GM18520 (cell line): ENCODE measurements at regions not wholly inside any gene's neighbourhood (a gene's known extent, or its start where the extent isn't known, plus 50 kb on each side); places are given as distances from the start of the nearest gene placed in this dataset.
"Not testable (repeated sequence)": the region's sequence is repeated elsewhere in the genome, so short reads cannot be mapped to it uniquely, and the experiment has no call there.

ENCODE experiments used
- ATAC-seq: cut with Tn5 transposase; IDR thresholded peaks from one replicate; pipeline ENCODE4 v1.9.1; 2021; ENCODE audit not compliant: unreplicated experiment

DNA sequence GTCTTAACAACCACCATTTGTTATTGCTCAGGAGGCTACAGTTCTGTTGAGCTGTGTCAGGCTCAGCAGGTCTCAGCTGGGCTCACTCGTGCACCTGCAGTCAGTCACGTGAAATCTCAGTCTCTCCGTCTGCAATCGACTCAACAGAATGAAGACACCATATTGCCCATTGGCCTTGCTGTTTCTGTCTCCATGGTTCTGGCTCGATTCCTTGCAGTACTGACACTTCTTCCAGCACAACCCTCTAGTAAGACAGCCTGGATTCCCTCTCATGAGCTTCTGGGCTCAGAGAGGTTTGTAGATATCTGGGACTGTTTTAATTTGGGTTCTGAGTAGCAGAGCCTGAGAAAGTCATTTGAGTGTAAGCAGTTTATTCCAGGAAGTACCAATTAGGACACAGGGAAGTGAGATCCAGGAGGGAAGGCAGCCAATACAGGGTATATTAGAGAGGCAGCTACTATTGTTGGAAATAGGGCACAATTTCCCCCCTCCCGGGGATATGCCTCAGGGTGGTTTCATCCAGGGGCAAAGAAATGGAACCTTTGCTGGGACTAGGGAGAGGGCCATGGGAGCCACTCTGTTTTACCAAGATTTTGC, 87.4 kb upstream of the RALGAPA2 start:
- ATAC-seq = no peak

DNA sequence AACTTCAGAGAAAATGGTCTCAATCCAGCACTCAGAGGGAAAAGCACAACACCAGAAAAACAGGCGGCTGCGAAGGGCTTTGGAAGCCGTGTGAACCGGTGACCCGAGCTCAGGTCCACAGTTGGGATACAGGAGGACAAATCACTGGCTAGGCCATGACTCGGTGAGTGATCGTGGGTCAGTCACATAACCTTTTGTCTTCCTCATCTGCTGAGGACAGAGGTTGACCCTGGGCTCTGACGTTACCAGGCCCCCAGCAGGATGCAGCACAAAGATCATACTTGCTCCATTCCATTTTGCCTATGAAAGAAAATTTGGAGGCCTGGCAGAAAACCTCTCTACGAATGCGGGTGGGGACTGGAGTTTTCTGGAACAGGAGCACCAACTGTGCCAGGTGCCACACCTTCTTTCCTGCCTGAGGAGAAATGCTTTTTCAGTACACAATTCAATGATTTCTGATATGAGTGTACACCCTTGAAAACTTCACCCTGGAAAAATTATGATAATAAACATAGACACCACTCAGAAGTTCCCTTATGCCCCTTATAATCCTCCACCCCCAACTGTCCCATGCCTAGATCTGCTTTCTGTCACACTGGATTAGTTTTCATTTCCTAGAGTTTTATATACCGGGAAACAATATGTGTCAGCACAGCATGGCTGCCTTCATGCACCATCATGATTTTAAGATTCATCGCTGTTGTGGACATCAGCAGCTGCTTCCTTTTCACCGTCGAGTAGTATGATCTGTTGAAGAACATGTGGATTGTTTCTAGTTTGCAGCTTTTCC, 85.3 kb upstream of the RALGAPA2 start:
- ATAC-seq = no peak

DNA sequence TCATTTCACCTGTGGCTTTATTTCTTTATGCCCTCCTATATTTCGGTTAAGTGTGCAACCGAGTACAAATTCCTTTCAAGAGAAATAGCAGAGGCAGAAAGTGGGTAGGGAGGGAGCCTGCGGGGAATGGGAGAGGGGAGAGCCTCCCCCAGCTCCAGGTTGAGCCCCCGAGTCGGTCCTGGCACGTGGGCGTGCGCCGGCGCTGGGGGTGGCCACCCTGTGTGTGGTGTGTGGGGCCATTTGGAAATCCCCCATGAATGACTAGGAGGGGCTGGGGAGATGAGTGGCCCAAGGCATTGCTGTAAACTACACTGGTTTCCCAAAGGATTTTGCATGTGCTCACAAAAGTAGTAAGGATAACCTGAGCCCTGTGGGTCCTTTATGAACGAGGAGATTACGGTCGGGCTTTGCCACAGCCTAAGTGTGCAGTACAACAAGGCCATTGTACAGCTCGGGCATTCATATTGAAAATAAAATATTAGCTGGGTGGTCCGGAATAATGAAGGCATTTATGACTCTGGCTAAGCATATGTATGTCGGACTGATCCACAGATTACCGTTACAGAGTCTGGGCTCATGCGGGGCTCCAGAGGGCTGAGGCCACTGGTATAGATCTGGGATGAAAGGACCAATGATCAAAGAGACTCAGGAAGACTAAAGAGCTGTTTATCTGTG, 84.5 kb upstream of the RALGAPA2 start:
- no peak for ATAC-seq

DNA sequence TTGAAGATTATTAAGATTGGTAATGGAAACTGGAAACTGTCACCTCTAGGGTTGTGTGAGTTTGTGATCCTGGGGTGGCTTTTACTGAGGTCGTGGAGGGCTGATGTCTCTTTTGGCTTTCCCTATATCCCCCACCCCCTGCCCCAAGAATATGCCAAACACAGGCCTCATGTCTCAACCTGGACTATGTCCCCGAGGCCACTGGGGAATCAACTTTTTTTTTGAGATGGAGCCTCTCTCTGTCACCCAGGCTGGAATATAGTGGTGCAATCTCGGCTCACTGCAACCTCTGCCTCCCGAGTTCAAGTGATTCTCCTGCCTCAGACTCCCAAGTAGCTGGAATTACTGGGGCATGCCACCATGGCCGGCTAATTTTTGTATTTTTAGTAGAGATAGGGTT, 83.3 kb upstream of the RALGAPA2 start:
- ATAC-seq = no peak

DNA sequence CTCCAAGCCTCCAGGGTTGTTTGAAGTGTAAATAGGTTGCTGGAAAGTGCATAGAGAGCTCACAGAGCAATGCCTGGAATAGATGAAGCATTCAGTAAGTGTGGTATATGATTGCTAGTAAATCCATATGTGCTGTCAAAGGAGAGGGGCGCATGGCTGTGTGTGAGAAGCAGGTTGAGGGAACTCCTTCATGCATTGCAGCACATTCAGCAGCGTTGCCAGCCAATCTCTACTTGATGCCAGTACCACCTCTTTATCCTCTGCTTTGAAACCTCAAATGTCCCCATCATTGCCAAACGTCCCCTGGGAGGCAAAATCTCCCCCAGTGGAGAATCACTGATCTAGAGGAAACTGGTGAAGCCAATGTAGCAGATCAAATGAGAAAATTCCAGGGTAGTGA, 82.7 kb upstream of the RALGAPA2 start:
- no peak for ATAC-seq

DNA sequence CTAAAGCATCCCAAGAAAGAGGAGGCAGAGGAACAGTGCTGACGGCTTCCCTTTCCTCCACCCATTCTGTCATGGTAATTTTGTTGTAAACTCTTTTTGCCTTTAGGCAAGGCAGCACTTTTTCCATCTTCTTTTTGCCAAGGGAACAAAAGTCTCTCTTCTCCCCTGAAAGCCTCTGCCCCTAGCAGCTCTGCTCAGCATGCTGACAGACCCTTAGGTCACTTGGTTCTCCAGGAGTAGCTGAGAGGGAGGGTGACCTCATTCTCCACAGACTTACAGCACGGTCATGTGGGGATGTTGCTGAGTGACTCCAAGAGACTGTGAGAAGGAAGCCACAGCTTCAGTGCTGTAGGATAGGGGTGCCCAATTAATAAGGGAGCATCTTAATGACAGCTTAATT, 81.1 kb upstream of the RALGAPA2 start:
- ATAC-seq = no peak

DNA sequence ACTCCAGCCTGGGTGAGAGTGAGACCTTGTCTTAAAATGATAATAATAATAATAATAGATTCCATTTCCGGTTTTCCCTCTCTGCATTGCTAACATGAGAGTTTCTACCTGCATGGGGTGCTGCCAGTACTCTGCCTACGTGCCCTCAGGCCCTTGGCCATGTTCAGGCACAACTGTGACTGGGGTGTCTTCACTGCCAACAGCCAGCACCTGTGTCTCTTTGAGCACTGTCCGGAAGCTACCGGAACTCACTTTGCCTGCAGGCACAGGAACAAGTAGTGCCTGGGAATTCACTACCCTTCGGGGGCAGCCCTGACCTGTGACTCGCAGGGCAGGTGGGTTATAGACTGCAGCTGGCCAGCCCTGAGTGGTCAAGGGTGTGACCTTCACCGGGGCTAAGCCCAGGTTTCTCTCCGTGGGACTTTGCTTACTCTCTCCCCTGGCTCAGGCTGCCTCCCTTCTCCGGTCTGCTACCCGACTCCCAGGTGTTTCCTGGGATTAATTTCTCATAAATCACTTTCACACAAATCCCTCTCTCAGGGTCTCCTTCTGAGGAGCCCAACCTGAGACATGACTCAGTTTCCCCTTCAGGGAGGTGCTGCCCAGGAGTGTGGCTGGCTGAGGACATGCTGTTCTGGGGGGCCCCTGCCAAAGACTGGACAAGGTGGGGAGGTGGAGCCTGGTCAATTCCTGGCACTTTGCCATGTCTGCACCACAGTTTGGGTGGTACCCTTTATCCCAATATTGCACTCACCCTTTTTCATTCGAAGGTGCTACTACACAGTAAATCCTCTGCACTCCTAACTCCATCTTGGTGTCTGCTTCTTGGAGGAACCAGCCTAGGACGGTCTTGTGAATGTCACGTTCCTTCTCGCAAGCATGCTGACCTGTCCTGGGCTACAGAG, 79.5 kb upstream of the RALGAPA2 start:
- ATAC-seq = no peak

DNA sequence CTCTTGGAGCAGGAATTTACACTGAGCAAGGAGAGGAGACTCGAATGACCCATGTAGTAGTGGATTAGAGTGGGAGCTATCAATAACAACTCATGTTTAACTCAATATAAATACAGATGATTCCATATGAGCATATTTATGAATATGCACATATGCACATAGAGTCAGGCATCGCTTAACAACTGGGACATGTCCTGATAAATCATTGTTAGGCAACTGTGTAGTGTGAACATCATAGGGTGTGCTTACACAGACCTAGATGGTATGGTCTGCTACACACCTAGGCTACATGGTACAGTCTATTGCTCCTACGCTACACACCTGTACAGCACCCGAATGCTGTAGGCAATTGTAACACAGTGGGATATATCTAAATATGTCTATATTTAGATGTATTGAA, 75.9 kb upstream of the RALGAPA2 start:
- no peak for ATAC-seq

DNA sequence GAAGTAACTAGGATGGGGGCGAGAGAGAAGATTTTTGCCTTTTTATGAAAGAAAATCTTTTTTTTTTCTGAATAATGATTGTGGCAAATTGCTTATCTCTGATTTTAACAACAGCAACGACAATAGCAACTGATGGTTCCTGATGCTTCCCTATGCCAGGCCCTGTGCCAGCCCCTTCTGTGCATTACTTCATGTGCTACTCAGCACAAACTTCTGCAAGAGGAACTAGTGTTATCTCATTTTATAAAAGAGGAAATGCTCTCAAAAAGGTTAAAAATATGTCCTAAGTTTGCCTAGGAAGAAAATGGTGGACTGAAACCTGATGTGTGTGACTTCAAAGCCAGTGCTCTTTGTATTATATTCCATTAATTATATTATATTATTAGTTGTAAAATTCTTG, 74.0 kb upstream of the RALGAPA2 start:
- ATAC-seq = no peak

DNA sequence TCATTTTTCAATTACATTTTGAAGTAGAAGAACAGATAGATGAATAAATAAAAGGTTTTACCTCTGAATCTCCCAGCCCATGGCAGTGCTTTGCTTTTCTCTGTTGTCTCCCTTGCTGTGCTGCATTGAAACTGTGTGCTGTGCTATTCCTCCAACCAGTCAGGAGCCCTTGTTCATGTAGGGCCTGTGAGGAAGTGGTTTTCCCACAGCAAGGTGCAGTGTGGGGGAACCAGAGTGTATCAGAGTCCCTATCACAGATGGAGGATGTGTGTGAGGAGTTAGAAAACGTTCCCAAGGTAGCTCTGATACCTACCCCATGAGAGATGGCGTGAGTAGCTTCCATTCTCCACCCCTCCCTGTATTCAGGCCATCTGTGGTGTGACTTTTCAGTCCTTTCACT, 72.8 kb upstream of the RALGAPA2 start:
- ATAC-seq = no peak

DNA sequence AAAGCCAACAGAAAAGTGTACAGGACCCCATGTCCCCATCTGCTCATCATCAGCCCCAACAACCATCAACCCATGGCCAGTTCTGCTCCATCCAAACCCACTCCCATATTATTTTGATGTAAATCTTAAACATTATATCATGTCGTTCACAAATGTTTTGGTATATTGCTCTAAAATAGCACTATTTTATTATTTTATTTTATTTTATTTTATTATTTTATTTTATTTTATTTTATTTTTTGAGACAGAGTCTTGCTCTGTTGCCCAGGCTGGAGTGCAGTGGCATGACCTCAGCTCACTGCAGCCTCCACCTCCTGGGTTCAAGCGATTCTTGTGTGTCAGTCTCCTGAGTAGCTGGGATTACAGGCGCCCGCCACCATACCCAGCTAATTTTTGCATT, 72.0 kb upstream of the RALGAPA2 start:
- not testable (repeated sequence) for ATAC-seq

DNA sequence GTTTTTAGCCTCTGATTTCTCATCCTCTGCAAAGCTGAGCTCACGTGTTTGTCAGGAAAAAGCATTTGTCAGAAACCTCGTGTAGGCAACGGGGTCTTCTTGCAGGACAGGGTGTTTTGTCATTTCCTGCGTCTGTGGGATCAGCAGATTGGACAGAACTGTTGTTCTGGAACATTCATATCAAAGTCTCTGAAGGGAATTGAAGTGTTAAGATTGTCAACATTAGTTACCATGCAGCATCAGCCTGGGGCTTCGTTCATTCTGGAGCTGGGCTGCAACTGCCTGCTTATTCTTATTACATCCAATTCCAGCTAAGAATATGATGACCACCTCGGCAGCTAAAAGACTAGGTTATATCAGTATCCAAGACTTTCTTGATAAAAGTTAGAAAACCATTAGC, 71.0 kb upstream of the RALGAPA2 start:
- ATAC-seq = no peak

DNA sequence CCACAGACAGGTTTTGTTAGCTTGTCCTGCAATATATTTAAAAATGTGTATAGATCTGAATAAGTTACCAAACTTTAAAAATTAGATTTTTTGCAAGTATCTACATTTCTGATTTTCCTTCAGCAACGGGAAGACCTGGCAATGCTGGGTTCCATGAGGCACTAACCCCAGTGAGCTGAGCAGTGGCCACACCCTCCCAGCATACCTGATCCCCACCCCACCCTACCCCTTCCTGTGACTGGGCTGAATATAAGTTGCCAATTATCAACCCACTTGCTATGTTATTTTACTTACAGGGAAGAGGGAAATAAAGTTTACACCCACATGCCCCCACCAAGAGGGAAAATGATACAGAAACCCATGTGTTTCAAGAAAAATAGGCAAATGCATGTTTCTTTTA, 70.3 kb upstream of the RALGAPA2 start:
- ATAC-seq = no peak

DNA sequence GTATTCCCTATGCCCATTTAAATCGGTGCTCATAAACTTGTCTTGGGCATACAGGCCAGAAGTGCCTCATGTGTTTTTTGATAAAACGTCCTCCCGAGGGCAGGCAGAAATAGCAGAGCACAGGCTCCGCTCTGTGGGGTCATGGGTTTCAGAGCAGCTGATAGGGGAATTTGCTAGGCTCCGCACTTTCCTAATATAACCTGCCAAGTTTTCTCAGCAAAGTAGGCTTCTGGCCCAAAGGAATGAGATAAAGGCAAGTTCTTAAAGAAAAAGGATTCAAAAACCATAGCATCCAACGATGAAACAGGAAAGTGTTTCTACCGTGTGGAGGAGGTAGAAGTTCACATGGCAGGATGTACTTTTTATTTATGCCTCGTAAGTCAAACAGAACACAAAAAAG, 69.8 kb upstream of the RALGAPA2 start:
- ATAC-seq = no peak

DNA sequence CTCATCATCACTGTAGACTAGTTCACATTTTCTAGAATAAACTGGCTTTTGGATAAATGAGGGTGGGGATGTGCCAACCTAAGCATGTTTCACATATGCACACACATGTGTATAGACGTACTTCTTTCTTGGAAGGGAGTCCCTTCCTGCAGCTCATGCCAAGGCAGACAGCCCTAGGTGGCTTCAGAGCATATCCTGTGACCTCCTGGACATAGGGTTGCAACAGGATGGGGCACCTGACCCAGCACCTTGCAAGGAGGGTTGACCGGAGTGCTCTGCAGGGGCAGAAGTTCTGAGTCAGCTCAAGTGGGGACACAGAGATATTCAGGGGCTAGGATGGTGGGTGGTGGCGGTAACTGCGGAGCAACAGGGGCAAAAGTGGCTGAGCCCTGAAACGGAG, 68.6 kb upstream of the RALGAPA2 start:
- ATAC-seq = no peak

DNA sequence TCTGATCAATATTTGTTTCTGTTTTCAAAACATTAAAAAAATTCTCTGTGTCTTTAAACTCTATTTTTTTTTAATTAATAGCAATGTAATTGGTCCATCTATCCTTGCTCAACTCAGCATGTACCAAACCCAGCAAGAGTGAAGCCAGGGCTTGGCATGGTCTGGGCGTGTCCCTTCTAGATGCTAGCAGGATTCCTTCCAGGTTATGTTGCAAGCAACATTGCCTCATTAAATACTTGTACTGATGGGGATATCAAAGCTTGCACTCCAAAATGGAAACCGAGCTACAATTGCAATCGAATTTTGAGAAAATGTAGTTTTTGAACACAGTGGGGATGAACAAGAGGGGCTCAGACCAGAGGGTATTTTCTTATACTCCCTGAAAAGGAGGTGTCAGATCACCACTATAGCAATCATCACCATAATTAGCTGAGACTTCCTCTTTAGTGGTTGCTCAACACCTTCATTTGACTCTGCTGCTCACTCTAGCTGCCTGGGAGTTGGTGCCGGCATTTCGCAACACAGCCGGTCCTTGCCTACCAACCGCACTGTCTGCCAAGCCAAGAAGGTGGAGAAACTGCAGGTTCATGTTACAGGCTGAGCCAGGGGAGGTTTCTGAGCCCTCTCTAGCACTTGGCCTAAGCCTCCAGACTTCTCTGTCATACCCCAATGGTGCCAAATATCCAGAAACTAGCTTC, 67.8 kb upstream of the RALGAPA2 start:
- ATAC-seq = peak; percentile 95

DNA sequence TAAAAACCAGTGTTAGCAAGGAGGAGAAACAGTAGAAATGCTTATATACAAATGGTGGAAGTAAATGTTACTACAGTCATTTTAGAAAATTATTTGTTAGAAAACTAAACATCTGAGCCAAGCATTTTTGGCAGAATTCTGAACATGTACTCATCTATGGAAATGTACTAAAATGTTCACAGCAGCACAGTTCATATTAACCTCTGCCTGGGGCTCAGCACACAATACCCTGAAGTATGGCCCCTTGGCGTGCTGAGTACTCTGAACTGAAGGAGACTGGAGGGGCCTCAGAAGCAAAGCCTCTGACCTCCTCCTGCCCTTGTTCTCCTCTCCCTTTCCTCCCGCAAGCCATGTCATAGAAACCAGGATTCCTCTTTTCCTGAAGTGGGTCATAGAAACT, 66.2 kb upstream of the RALGAPA2 start:
- ATAC-seq = no peak

DNA sequence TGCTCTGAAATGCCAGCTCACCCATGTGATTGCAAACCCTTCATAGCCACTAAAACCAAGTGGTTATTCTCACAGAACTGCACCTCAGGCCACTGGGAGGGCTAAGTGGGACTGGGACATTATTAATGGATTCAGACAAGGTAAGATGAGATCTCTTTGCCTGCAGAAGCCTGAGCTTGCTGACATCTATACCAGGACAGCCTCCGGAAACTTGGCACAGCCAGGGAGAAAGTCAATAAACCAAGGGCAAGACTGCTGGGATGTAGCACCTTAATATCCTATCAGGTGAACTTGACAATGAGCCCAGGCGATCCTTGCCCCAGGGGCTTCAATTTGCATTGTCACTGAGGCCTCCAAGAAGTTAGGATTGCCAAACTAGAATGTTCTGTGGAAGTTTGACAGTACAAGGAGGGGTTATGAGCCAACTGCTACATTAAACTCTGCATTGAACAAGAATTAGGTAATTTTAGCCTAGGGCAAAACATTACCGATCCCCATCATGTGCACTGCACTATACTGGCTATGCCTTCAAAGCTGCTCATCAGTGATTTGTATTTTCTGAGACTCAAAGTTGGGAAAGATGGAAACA, 60.1 kb upstream of the RALGAPA2 start:
- no peak for ATAC-seq

DNA sequence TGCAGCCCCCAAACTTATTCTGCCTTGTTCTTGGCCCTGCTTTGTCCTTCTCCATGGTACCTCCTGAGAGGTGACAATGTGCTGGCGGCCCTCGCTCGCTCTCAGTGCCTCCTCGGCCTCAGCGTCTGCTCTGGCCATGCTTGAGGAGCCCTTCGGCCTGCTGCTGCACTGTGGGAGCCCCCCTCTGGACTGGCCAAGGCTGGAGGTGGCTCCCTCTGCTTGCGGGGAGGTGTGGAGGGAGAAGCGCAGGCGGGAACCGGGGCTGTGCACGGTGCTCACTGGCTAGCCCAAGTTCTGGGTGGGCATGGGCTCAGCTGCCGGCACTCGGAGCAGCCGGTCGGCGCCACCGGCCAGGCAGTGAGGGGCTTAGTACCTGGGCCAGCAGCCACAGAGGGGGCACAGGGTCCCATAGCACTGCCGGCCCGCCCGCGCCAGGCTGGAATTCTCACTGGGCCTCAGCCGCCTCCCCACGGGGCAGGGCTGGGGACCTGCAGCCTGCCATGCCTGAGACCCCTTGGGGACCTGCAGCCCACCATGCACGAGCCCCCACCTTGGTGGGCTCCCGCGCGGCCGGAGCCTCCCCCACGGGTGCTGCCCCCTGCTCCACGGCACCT, 55.9 kb upstream of the RALGAPA2 start:
- ATAC-seq = no peak
